Fibroblast of the conjunctiva (primary cell): ENCODE measurements at regions not wholly inside any gene's neighbourhood (a gene's known extent, or its start where the extent isn't known, plus 50 kb on each side); places are given as distances from the start of the nearest gene placed in this dataset.

Experiments
- DNase-seq: peaks from one replicate; pipeline ENCODE4 v3.0.0-alpha.2; 2010; ENCODE audit warnings: low read depth

DNA sequence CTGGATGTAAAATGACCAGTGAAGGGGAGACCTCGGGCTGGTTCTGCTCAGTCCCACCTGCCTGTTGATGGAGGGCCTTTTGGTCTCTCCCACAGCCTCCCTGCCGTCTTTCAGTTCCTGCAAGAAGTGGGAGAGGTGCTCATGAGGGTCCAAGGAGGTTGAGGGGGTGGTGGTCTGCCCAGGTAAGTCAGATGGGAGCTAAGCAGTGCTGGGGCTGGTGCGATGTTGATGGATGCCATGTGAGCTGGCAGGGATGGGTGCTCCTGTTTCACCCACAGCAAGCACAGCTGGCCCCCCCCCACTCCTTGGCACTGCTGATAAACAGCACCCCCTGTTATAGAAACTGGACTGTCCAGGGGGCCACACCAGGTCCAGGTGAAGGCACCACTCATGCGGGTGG is 145.6 kb downstream of the NSG2 start:
- no peak for DNase-seq

DNA sequence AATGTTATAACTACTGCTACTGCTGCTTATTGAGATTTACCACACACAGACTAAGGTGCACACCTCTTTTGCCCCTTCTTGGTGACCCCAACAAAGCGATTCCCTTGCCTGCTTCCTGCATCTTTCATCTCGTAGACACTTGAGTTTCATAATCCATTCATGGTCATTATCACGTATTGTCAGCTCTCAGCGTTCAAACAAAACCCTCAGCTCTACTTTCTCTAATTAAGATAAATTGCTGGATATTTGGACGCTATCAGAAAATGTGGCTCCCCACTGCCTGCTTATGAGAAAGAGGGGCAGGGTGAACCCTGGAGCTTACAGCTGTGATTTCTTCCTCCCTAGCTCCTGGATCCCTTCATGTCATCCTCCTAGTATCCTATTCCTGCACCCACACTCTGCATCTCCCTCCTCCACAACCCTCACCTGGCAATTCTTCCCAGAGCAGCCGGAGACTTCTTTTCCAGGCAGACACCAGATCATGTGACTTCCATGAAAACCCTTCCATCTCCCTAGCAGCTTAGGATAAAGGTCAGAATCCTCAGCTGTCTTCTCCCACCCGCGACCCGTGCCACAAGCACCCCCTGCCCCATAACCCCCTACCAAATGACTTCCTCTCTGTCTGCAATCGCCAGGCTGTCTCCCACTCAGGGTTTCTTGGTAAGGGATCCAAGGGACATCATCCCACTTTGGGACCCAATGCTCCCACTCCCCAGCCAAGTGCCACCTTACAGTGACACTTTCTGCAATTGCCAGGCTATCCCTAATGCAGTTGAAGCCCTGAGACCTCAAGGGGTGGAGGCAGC is 146.5 kb downstream of the NSG2 start:
- no peak for DNase-seq

DNA sequence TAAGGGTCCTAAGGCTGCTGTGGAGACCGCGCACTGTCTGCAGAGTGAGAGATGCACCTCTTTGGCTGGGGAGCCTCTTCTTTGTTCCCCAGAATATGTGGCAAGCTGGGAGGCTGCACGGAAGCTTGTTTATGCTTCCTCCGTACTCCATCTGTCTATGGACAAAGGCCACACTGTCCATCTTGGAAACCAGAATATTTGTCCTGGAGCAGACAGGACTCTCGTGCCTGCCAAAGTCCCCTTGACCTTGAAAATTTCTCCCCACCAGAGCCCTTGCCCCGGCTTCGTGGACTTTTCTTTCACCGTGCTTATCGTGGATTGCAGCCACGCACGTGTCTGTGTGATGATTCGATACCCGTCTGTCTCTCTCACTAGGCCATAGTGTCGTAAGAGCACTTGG is 147.4 kb downstream of the NSG2 start:
- DNase-seq = no peak

DNA sequence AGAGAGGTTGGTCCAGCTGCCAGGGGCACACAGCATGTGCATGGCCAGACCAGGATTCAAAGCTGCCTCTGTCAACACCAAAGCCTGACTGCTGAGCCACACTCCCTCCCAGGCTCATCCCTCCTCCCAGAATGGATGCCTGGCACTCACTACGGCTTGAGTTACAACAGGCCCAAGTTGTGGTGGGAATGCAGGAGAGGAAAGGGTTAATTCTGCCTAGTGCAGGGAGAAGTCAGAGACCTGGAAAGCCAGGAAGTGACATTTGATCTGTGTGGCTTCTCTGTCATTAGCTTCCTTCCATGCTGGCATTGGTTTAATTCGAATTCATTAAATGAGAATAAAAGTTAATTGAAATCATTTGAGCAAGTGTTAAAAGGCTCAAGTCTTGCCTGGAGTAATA is 150.0 kb downstream of the NSG2 start:
- DNase-seq = no peak

DNA sequence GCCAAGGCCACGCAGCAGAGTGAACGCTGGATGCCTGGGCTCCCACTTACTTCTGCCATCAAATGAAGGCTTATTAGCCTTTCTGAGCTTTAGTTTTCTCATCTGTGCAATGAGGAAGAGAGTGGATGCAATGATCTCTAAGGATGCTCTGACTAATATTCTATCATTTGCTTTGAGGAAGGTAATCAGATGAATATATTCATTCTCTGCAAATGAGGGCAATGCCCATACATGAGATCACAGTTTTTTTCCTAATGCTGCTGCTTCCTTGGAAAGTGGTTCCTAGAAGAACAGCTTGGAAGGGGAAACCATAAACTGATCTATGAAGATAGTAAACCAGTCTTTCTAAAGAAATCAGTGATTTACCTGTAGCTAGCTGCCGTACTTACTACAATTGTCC is 152.4 kb downstream of the NSG2 start:
- no peak for DNase-seq

DNA sequence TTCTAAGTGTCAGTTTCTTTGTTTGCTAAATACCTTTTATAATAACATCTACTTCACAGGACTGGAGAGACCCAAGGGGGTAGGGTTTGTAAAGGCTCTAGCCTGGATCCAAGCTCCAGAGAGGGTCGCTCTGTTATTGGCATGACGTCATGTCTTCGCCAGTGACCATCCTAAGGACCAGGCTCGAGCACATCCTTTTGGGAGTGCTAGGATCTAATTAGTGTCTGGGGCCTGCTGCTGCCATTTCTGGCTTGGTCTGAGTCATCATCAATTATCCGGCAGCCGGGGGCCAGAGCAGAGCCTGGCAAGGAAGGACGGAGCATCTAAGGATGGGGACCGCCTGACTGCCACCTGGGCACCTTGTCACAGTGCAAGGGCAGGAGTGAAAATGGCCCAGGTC is 153.0 kb downstream of the NSG2 start:
- DNase-seq = no peak

DNA sequence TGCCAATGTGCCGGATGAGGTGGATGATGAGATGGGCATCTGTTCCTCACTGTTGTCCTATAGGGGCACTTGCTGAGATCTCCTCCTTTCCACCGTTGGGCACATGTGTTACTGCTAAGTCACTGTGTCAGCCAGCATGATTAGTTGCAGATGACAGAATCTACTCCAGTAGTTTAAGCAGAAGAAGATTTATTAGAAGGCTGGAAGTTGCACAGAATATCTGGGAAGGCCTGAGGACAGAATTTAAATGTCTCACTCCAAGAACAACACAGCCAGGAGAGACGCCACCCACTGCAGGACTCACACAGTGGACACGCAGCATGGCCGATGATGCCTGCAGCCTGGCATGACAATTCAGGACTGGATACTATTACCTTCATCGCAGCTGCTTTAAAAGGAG is 157.5 kb downstream of the NSG2 start:
- DNase-seq = no peak

DNA sequence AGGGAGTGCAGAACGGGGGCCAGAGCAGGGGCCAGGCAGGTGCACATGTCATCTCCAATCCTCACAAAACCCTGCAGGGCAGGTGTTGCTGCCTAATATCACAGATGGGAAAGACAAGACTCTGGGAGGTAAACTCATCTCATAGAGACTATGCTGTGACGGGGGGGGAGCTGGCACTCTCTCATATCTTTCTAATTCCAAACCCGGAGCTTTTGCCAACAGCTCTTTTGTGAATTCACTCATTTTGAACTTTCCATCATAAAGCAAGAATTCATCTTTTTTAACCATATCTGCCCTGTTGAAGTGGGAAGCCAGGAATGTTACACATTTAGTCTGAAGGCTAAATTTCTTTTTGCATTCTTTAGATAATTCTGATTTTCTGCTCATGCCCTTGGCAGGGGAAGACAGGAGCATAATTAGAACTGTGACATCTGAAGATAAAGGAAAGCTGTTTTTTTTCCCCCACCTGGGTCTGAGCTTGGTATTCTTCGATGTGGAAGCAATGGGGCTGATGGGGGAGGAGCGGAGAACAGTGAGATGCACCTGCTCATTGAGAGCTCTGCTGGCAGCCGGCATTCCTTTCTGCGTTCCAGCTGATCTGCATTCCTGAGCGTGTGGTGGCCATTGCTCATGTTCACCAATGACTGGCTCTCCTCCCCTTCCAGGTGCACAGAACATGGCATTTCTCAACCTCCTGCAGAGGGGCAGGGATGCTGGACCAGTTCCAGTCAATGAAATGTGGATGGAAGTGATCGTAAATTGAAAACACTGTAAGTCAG is 159.2 kb downstream of the NSG2 start:
- no peak for DNase-seq

DNA sequence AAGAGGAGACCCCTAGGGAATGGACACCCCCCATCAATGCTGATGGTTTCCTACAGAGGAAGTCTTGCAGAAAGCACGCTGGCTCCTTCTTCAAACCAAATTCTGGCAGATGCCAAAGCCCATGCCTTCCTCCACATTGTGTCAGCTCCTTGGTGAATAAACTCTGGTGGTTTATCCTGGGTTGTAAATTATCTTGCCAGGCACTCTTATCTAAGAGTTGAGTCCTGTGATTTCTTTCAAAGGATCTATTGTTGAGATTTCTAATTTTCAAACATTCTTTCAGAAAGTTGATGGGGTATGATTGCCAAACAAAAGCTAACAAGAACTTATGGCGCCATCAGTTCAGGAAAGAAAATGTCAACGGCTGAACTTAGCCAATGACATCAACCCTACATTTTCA is 160.4 kb downstream of the NSG2 start:
- no peak for DNase-seq

DNA sequence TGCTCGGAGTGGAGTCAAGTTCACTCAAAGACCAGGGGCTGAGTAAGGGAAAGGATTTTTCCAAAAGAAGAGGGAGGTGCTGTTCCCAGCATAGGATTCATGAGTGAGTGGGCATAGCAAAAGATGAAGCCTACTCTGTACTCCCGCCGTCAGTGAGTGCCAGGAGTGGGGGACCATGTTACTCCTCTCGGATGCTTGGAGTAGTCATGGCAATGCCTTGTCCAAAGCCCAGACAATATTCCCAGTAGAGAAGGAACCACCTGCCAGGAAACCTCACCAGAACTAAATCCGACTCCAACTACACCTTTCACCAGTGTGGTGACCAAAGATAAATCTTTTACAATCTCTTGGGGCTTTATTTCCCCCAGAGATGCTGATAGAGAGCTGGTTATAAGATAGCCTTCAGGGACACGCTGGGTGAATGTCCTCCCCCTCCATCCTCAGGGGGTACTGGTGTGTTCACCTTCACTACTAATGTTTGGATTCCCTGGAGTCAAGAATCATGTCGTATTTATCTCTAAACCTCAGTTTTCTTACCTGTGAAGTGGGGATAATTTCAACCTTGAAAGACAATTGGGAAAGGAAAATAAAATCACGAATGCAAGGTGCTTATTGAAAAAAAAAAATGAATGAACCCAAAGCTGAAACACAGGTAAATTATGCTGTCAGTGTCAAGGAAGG is 165.2 kb downstream of the NSG2 start:
- DNase-seq = no peak

DNA sequence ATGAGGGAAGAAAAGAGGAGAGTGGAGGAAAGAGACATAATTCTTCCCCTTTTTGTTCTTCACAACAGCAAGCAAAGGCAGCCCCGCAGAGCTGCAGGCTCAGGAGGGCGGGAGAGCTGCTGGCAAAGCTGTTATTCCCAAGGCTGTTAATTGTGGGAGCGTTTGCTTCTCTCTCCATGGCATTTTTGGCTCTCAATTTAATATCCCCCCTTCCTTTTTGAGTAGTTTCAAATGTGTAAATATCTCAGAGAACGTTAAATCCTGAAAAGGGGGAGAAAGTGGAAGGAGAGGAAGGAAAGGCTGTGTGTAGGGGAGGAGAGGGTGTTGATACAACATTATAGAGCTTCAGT is 165.7 kb downstream of the NSG2 start:
- DNase-seq = no peak

DNA sequence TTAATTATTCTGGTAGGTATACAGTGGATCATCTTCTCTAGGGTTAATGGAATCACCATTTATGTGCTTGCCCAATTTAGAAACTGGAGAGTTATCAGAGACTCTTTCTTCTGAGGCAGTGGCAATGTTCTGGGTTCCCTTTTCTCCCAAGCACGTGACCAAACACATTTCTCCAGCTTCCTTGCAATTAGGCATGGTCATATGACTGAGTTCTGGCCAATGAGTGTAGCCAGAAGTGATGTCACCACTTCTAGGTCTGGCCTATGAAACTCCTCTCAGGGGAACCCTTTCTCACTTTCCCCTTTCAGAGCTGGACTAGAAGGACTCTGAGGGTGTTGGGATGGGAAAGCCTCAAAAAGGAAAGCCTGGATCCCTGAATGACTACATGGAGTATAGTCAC is 172.0 kb downstream of the NSG2 start:
- DNase-seq = no peak

DNA sequence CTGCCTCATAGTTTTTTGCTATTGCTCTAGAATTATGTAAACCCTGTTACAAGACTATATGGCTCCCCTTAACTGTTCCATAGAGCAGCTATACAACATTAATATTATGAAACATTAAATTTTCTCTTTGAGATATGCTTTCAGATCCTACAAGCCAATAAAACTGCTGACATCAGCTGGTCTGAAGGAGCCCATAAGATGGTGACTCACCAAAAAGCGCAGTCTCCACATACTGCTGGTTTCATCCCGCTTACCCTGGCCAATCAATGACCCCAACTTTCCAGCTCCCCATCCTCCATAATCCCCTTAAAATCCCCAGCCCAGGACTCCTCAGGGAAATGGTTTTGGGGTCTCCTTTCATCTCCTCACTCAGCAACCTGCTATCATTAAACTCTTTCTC is 172.7 kb downstream of the NSG2 start:
- no peak for DNase-seq

DNA sequence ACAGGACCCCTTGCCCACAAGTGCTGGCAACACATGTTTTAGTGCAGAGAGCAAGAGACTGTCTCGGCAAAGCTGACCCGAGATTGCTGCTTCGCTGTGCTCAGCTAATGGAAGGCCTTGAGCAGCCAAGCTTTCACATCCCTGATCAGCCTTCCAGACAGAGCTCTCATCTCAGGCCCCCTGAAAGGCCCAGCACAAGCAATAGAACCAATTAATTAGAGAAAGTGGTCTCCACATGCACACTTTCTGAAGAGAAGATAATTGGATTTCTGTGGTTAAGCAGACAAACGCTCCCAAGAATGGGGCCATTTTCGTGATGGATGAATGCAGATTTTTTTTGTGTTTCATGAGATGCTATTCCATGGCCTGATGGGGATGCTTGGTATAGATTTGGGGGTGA is 174.9 kb downstream of the NSG2 start:
- DNase-seq = no peak

DNA sequence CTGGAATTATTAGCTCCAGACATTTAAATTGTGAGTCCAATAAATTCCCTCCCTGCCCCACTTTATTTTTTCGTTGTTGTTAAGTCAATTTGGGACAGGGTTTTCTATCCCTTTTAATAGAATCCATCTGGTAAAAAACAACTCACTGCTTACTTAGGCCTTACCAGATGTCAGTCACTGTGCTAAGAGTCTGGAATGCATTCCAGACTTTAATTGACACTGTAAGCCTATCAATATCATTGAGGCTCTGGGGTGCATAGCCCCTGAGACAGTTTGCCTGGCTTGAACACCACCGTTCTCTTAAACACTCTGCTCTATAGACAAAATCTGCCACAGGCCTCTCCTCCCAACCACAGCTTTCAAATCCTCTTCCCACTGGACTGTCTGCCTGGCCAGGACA is 175.9 kb downstream of the NSG2 start:
- no peak for DNase-seq

DNA sequence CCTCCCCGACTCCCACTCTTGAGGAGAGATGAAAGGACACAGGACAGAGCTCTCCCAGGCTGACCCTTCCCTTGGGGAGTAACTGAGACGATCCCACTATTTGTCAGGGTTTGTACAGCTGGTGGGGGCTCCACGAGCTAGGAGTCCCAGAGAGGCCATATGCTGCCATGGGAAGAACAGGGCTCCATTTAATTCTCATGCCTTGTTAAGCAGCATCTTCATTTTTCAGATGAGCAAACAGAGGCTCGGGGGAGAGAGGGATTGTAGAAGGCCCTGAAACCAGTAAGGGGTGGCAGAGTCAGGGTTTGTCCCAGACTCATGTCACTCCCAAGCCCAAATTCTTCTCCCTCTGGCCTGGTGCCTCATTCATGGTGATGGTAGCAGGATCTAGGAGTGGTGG is 176.4 kb downstream of the NSG2 start:
- DNase-seq = no peak

DNA sequence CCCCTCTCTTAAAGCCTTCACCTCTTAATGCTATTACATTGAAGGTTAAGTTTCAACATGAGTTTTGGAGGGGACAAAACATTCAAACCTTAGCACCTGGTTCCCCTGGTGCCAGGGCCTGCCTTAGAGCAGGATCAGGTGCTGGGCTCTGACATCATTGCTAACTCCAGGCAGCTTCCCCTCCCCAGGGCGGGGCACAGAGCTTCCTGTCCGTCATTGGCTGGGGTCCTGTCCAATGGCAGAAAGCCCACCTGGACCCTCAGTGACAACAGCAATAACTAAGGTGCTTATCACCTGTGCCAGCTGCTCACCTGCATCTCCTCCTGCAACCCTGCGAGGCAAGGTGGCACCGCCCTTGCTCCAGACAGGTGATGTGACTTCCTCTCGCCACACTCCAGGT is 177.4 kb downstream of the NSG2 start:
- no peak for DNase-seq

DNA sequence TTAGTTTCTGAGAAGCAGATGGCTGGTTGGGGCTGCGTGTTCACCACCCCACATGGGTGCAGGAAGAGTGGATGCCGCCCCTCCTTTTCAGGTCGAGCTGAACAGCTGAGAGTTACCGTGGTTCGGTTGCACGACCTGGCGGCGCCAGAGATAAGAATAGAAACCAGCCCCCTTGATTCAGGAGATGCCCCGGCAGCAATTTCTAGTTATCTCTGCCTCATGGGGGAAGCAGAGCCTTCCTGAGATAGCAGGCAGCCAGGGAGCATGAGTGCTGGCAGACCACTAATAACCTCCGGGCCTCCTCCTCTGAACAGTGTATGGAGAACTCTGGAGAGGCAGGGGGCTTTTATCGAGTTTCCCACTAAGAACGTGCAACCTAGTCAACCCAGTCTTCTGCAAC is 177.8 kb downstream of the NSG2 start:
- DNase-seq = no peak

DNA sequence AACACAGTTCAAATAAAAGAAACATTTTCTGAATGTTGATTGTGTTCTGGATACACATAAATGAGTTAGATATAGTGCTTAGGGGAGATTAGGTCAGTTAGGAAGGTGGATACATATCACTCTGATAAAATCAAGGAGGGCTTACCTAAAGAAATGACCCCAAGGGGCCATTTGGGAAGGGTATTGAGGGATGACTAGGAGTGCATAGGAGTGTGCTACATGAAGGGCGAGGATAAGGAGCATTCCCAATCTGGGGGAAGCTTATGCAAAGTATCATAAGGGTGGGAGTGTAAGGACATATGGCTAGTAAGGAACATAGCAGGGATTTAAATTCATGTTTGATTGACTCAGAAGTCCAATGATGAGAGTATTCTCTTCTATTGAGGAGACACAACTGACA is 183.6 kb downstream of the NSG2 start:
- DNase-seq = no peak

DNA sequence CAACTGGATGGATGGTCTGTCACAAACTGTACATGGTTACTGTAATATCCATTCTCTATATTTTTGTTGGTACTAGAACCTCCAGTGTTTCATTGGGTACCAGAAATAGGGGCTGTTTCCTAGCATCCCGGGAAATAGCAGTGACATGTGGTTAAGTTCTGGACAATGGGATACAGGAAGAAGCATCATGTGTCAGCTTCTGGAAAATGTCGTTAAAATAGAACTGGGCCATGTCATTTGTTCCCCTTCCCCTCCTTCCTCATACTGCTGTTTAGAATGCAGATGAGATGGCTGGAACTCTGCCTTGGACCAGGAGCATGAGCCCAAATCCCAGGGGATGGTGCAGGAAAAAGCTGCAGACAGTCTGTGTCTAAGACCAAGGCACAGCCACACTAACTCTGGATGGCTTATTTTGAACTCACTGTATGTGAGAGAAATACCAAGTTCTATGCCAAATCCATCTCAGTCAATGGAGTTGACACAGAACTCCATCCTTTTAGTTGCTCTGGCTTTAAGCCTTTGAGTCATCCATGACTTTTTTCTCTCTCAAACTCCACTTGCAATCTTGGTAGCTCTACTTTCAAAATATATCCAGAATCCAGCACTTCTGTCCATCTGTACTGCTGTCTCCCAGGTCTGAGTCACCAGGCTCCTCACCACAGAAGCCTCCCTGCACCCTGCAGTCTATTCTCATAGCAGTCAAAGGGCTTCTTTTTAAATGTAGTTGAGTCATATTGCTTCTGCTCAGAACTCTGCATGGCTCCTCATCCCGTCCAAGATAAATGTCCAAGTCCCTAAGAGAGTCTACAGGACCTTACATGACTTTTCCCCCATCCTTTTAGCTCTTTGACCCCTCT is 184.2 kb downstream of the NSG2 start:
- DNase-seq = no peak

DNA sequence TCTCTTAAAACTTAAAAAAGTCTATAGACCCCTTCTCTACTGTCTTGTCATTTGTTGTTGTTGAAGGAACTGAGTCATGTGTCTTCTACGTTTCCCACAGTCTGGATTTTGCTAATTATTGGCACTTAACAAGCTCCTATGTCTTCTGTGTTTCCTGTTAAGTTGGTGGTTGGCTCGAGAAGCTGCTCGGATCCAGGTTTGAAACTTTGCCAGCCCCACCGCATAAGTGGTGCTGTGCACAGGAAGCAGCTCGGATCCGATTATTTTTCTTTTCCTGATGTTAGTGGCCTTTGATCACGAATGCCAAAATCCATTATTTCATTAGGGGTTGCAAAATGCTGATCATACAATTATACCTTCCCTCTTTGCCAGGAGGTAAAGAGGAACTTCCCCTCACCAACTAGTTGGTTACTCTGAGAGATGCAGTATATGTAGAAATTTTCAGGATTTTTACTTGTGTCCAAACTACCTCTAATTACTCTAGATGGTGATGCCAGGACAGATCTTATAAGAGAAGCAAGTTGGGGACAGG is 186.5 kb downstream of the NSG2 start:
- no peak for DNase-seq

DNA sequence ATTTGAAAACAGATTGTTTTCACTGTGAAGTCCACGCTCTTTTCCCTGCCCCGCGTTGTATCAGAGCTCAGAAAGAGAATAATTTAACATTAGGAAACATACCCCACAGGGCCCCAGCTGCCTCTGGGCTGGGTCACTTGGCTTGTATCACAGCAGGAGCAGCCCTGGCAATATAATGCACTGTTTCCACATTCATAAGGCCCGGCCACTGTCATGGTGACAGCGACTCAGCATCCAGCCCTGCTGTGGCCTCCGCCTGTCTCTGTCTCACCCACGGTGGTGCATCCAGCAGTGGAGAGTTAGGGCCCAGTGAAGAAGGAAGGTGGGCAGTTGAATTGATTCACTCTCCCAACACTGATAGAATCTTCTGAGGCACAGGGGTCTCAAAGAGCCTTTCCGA is 188.9 kb downstream of the NSG2 start:
- no peak for DNase-seq
